ENCODE measurements at regions not wholly inside any gene's neighbourhood (a gene's known extent, or its start where the extent isn't known, plus 50 kb on each side); places are given as distances from the start of the nearest gene placed in this dataset.
"Not testable (repeated sequence)": the region's sequence is repeated elsewhere in the genome, so short reads cannot be mapped to it uniquely, and the experiment has no call there.

DNA sequence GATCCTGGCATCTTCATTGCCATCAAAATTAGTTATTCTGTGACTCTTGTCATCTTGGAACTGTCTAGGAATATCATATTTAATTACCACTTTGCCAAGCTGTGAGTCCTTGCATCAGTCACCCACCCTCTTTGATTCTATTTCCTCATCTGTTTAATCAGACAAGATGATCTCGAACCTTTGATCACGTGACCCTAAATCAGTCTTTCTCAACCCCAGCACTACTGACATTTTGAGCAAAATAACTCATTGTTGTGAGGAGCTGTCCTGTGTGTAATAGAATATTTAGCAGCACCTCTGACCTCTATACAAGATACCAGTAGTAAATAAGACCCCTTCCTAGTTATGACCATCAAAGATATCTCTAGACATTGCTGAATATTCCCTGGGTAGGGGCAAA, 343.4 kb upstream of the ARPP21 start:
- Histone ChIP-seq H3K4me3 (replicated peaks; ENCODE audit: insufficient read depth, low read length) (no peak overlapping the region), H3K27ac (replicated peaks) (peak overlapping the region; percentile 61), H3K27me3 (ENCODE audit: insufficient read depth, poor library complexity, severe bottlenecking) (no peaks in the 10 kb centered on the region)
- no peak for DNase-seq (ENCODE audit: low read depth in 1 of 2, low spot score in 1 of 2)
- TF ChIP-seq, protein P1, sequence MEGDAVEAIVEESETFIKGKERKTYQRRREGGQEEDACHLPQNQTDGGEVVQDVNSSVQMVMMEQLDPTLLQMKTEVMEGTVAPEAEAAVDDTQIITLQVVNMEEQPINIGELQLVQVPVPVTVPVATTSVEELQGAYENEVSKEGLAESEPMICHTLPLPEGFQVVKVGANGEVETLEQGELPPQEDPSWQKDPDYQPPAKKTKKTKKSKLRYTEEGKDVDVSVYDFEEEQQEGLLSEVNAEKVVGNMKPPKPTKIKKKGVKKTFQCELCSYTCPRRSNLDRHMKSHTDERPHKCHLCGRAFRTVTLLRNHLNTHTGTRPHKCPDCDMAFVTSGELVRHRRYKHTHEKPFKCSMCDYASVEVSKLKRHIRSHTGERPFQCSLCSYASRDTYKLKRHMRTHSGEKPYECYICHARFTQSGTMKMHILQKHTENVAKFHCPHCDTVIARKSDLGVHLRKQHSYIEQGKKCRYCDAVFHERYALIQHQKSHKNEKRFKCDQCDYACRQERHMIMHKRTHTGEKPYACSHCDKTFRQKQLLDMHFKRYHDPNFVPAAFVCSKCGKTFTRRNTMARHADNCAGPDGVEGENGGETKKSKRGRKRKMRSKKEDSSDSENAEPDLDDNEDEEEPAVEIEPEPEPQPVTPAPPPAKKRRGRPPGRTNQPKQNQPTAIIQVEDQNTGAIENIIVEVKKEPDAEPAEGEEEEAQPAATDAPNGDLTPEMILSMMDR (IDR thresholded peaks at IDR 0.05; ENCODE audit: insufficient read depth, low read length) = no peak
- TF ChIP-seq SPI1 (IDR thresholded peaks at IDR 0.05; ENCODE audit: borderline replicate concordance, low read depth) (no peak), GABPA (IDR thresholded peaks at IDR 0.05; ENCODE audit: low read depth) (no peak)

DNA sequence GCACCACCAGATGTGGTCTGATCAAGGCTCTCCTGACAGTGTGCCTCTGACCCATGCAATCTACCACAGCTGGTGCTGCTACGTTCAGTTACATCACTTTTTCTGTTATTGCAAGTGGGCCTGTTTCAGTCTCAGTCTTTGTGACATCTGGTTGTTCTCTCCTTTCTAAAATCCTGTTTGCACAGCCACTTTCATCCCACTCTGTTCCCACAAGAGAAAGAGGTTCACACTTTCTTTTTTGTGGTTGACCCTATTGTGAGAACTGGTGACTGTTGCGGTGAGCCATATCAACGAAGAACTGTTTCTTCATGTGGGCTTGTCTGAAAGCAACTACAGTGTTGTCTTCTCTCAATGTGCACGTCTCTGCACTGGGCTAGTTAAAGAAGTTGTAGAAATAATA, 342.8 kb upstream of the ARPP21 start:
- peak; percentile 52 to 78 for DNase-seq (ENCODE audit: low read depth in 1 of 2, low spot score in 1 of 2)
- H3K27me3 ChIP-seq (ENCODE audit: insufficient read depth, poor library complexity, severe bottlenecking) = no peaks in the 10 kb centered on the region
- peak overlapping the region; percentile 78 for H3K27ac ChIP-seq (replicated peaks)
- H3K4me3 ChIP-seq (replicated peaks; ENCODE audit: insufficient read depth, low read length) = no peak overlapping the region
- TF ChIP-seq GABPA (IDR thresholded peaks at IDR 0.05; ENCODE audit: low read depth) (no peak), POLR2AphosphoS5 (IDR thresholded peaks at IDR 0.05; ENCODE audit: low read depth) (peak; percentile 75)

DNA sequence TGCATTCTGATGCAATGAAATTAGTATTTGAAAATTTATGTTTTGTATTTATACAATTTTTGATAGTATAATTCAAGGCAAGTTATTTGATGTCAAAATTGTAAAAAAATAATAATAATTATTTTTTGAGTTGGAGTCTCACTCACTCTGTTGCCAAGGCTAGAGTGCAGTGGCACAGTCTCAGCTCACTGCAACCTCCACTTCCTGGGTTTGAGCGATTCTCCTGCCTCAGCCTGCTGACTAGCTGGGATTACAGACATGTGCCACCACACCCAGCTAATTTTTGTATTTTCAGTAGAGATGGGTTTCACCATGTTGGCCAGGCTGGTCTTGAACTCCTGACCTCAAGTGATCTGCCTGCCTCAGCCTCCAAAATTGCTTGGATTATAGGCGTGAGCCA, 342.4 kb upstream of the ARPP21 start:
- H3K4me3 ChIP-seq (replicated peaks; ENCODE audit: insufficient read depth, low read length); H3K27me3 ChIP-seq (ENCODE audit: insufficient read depth, poor library complexity, severe bottlenecking): not testable (repeated sequence)
- DNase-seq (ENCODE audit: low read depth in 1 of 2, low spot score in 1 of 2) = peak in 1 of 2 experiments; percentile 26
- peak overlapping the region; percentile 78 for H3K27ac ChIP-seq (replicated peaks)

- Histone ChIP-seq H3K27ac (replicated peaks) (no peak overlapping the region), H3K4me3 (replicated peaks; ENCODE audit: insufficient read depth, low read length) (no peak overlapping the region), H3K27me3 (ENCODE audit: insufficient read depth, poor library complexity, severe bottlenecking) (no peaks in the 10 kb centered on the region)
- TF ChIP-seq, protein P1 (IDR thresholded peaks at IDR 0.05; ENCODE audit: insufficient read depth, low read length) = no peak
- no peak for TF ChIP-seq POLR2AphosphoS5 (IDR thresholded peaks at IDR 0.05; ENCODE audit: low read depth)
- no peak for TF ChIP-seq REST (IDR thresholded peaks at IDR 0.05; ENCODE audit: insufficient replicate concordance, low read depth)
- no peak for TF ChIP-seq SPI1 (IDR thresholded peaks at IDR 0.05; ENCODE audit: borderline replicate concordance, low read depth)
- TF ChIP-seq GABPA (IDR thresholded peaks at IDR 0.05; ENCODE audit: low read depth) = no peak
- DNase-seq (ENCODE audit: low read depth in 1 of 2, low spot score in 1 of 2) = no peak
Measured at GRCh38 chr3:35305406-35305805, 333.9 kb upstream of the ARPP21 start.

DNA sequence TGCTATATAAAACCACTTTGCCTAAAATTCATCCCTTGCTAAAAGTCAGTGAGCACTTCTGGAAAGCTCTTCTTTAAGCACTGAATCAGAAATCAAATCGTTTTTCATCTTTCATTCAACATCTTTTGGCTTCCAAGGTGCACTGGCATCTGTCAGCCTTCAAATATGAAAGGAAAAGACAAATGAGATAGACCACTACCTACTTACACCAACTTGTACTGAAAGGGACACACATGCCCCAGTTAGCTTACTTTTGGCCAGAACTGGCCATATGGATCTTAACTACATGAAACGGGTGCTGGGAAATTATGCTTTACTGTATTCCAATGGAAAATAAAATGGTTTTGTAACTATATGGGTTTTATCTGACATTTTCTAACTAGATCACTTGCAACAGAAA, 332.0 kb upstream of the ARPP21 start:
- Histone ChIP-seq H3K27ac (replicated peaks) (no peak overlapping the region), H3K27me3 (ENCODE audit: insufficient read depth, poor library complexity, severe bottlenecking) (no peaks in the 10 kb centered on the region), H3K4me3 (replicated peaks; ENCODE audit: insufficient read depth, low read length) (no peak overlapping the region)
- TF ChIP-seq GABPA (IDR thresholded peaks at IDR 0.05; ENCODE audit: low read depth) = no peak
- TF ChIP-seq, protein P1 (IDR thresholded peaks at IDR 0.05; ENCODE audit: insufficient read depth, low read length) = no peak
- no peak for DNase-seq (ENCODE audit: low read depth in 1 of 2, low spot score in 1 of 2)

- not testable (repeated sequence) for H3K27ac ChIP-seq (replicated peaks); H3K4me3 ChIP-seq (replicated peaks; ENCODE audit: insufficient read depth, low read length)
Measured at GRCh38 chr3:35316841-35317240, 322.5 kb upstream of the ARPP21 start.

More at GRCh38 chr3:35316841-35317240, 322.5 kb upstream of the ARPP21 start:
- DNase-seq (ENCODE audit: low read depth in 1 of 2, low spot score in 1 of 2); H3K27me3 ChIP-seq (ENCODE audit: insufficient read depth, poor library complexity, severe bottlenecking): not testable (repeated sequence)

Measured in HL-60 (cell line).